GM19025 (cell line): ENCODE measurements at regions not wholly inside any gene's neighbourhood (a gene's known extent, or its start where the extent isn't known, plus 50 kb on each side); places are given as distances from the start of the nearest gene placed in this dataset.

ENCODE experiments used
- ATAC-seq: cut with Tn5 transposase; IDR thresholded peaks from one replicate; pipeline ENCODE4 v1.9.1; 2021; ENCODE audit warnings: mild to moderate bottlenecking, low read depth, moderate library complexity; ENCODE audit not compliant: unreplicated experiment

- no peak for ATAC-seq
Measured at GRCh38 chr16:86895606-86896005, 317.3 kb downstream of the FOXL1 start.

DNA sequence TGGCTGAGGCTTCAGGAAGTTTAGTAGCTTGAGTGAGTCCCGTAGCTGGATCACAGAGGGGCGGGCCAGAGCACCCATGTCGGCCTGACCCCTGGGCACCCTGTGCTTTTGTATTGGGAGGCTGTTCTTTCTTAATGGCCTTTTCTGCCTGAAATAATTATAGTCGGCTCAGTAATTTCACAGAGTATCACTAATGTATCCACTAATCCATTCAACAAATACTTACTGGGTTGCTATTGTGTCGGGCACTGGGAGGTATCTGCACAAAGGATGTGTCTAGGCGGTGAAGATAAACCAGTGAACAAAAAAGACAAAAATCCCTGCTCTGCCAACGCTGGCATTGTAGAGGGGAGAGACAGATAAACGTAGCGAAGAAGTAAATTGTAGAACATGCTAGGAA, 318.6 kb downstream of the FOXL1 start:
- ATAC-seq = no peak

GRCh38 chr16:86897486-86897885, 319.1 kb downstream of the FOXL1 start:
- no peak for ATAC-seq

GRCh38 chr16:86898386-86898785, 320.0 kb downstream of the FOXL1 start:
- ATAC-seq = no peak

DNA sequence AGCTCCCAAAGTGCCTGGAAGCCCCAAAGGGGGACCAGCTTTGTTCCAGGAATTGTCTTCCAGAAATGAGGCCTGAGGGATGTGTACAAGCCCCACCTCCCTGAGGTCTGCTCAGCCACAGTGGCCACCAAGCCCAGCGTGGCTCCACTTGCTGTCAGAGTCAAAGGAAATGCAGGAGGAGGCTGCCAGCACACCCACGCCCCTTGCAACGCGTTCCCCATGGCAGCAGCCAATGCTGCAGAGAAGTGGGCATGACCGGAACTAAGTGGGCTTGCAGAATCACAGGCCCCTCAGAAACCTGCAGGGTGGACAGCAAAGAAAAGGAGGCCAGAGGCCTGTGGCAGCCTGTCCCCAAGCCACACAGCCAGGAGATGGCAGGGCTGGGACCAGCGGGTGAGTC, 320.8 kb downstream of the FOXL1 start:
- ATAC-seq = no peak

GRCh38 chr16:86899757-86900156, 321.4 kb downstream of the FOXL1 start:
- ATAC-seq = no peak

DNA sequence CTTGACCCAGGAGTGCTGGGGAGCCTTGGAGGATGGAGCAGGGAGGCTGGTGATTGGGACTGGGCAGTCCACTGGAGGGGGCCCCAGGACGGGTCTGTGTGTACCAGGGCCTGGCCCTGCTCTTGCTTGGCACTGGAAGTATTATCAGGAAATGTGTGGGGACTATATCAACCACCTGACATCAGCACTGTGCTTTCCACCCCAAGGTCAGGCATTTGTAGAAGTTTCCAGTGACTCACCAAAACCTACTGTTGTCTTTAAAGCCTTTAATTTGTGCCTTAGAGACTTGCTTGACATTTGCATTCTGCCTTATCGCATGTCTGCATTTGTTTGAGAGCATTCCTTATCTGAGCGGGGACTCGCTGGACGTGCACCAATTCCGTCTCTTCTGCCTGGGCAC, 323.1 kb downstream of the FOXL1 start:
- no peak for ATAC-seq

GRCh38 chr16:86902656-86903001, 324.3 kb downstream of the FOXL1 start:
- ATAC-seq = no peak

DNA sequence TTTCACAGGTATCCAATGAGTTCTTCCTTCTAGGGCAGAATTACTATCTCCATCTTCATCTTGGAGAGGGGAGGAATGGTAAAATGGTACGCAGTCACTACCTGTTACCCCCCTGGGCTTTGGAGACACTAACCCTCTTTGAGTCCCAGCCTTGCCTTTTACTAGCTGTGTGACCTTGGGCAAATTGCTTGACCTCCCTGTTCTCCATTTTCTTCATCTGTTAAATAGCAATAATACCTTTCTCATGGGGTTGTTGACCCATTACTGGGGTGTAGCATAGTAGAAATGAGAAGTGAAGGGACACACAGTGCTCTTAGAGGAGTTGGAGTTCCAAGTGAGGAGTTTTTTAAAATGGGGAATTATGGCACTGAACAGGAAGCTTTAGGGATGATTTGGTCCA, 324.7 kb downstream of the FOXL1 start:
- no peak for ATAC-seq

- ATAC-seq = no peak
Measured at GRCh38 chr16:86905302-86905701, 327.0 kb downstream of the FOXL1 start.

GRCh38 chr16:86906623-86907022, 328.3 kb downstream of the FOXL1 start:
- no peak for ATAC-seq

DNA sequence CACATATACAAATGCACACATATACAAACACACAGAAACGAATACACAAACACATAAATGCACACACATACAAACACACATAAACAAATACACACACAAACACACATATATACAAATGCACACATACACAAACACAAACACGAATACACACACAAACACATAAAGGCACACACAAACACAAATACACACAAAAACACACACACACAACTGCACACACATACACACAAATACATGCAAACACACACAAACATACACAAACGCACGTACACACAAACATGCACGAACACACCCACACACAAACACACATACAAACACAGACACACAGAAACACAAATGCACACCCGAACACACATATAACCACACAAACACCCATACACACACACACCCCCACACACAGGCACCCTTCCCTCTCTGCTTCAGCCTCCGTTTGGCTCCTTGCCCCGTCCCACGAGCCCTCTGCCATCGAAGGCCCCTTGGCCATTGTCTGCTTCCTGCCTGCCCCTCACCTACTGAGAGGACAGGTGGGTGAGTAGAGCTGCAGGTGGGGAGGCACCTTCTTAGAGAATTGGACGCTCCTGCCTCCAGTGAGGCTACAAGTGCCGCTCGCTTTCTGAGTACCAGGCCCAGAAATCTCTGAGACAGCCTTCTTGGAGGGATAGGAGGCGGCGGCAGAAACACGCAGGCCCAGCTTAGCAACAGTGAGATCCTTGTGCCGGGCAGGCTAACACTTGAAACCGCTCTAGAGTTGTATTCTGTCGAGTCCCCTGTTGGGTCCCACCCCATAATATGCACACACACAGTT, 331.2 kb downstream of the FOXL1 start:
- no peak for ATAC-seq

DNA sequence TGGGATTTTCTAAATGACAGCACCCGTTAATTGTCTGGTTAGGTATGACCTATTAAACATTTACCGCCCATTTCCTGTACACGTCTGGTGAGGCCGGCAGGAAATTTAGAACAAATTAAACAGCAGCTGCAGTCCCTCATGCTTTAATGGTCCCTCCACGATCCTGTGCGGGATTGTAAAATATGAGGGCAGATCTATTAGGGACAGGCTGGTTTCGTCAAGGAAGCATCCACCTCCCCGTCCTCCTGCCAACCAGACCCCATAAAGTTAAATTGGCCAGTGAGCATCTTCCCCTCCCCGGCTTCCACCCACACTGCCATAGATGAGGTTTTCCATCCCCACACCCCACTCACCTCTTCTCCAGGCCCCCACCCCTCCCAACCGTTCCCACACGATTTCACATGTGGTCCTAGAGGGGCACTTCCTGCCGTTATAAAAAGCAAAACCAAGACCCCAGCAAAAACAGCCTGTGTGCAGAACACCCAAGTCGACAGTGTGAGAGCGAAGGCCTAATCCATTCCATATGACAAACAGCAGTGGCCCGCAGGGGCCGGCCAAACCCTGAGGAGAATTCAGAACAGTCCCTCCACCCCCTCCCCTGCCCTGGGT, 331.9 kb downstream of the FOXL1 start:
- ATAC-seq = no peak

- no peak for ATAC-seq
Measured at GRCh38 chr16:86911437-86911958, 333.1 kb downstream of the FOXL1 start.

DNA sequence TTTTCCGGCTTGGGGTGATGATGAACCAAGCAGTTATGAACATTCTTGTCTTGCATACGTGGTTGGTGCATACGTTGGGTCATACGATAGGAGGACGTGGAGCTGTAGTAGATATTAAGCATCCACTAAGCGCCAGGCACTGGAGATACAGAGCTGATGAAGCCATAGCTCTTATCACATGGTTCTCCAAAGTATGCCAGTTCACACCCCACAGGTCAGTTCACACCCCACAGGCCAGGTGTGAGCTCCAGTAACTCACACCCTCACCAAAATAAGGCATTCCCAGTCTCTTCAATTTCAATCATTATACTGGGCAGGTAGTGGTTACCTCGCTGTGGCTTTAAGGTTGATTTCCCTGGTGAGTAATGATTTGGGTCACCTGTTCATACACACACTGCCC, 335.5 kb downstream of the FOXL1 start:
- no peak for ATAC-seq

GRCh38 chr16:86914876-86915717, 336.7 kb downstream of the FOXL1 start:
- ATAC-seq = no peak

DNA sequence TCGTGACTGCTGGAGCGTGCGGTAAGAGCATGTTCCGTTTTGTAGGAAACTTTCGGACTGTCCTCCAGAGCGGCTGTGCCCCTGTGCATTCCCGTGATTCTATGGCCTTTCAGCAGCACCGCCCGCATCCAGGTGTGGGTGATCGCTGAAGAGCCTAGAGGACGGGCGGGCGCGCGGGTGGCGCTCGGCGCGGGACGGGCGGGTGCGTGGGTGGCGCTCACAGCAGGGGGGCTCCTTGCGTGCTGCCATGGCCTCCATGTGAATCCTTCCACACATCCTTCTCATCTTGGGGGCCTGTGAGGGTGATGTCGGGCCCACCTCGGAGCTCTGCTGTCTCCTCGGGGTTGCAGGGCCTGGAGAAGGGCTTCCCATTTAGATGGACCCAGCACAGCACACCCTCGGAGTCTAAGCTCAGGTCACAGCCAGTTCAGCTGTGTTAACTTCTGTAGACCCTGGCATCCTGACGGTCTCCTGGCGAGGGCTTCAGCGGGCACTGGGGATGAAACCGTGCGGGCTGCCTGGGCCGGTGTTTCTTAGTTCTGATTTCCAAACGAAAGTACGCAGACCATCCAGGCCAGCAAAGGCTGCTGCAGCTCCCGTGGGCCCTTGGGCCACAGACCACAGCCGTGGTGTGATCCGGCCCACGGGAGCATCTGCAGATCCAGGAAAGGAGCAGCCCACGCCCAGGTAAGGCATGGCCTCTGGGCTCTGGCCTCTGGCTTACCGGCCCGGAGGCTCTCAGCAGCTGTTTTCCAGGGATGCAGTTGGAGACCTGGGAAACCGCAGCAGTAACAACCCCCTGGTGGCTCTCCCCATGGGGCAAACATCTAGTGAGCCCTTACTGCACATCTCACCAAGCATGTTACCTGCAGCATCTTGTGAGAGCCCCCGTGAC, 339.4 kb downstream of the FOXL1 start:
- no peak for ATAC-seq

DNA sequence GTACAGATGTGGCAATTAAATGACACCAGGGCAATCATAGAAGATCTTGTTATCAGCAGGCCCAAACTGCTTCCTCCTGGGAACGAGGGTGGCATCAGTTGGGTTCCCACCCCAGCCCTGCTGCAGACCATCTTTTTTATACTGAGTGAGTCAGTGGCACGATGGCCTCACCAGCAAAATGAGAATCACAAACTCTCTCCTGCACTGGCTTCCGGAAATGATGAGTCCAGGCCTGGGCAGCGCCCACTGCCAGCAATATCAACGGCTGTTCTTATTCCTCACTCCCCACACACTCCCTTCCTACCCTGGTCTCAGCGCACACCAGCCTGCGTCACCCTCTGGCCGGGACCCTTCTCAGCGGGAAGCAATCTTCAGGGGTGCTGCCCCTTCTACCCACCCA, 340.3 kb downstream of the FOXL1 start:
- no peak for ATAC-seq

GRCh38 chr16:86919078-86919477, 340.7 kb downstream of the FOXL1 start:
- ATAC-seq = no peak

DNA sequence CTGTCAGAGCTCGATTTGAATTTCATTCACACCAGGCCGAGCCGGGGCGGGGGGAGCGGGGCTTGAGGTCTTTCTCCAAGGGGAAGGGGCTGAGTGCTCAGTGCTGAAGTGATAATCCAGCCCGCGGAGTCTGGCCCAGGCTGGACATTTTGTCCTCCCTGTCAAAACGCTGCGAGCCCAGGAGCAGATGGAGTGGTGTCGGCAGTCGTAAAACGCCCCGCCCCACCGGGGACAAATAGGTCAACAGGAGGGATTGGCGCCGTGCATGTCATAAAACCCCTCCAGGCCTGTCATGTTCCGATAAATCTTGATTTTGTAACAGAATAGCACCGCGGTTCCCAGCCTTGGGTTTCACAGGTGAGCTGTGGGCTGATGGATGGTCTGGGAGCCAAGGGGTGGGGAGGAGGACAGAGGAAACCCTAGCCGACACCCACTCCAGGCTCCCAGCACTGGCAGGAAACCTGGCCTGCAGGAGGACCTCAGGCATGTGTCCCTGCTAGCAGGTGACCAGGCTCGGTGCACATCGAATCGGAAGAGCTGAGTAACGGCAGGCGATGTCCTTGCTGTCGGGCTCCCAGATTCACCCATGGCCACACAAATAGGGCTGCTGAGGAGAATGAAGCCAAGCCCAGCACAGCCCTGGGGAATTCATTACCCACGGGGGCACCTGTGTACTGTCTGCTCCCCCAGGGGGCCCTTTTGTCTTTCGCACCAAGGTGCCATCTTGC, 341.4 kb downstream of the FOXL1 start:
- ATAC-seq = no peak
